Kidney (tissue), 13 donors: ENCODE measurements at regions not wholly inside any gene's neighbourhood (a gene's known extent, or its start where the extent isn't known, plus 50 kb on each side); places are given as distances from the start of the nearest gene placed in this dataset.

Experiments
- DNase-seq, 5 donors: peaks; one replicate each; pipeline ENCODE4 v3.0.0-alpha.2; 2013 to 2020
- FAIRE-seq: peaks from 2 replicates; lab custom pipeline; 2012; peaks lifted over from hg19 to GRCh38; lab: Jason Lieb, UNC
- H3K27ac ChIP-seq, 2 donors: one replicate each; pipeline ENCODE4 v1.7.0; 2013; ENCODE audit warnings: low read depth in 2 of 2, low read length in 2 of 2, inconsistent platforms in 1 of 2
- H3K27me3 ChIP-seq: one replicate; pipeline ENCODE4 v1.7.1; 2013; ENCODE audit warnings: low read length, inconsistent platforms; ENCODE audit not compliant: control insufficient read depth, insufficient read depth
- H3K36me3 ChIP-seq, 3 donors: one replicate each; pipeline versions ENCODE4 v1.7.0 to v1.7.1; 2013; ENCODE audit warnings: low read length in 3 of 3, control low read depth in 1 of 3, inconsistent platforms in 1 of 3; ENCODE audit not compliant: insufficient read depth in 3 of 3, control insufficient read depth in 2 of 3
- H3K4me1 ChIP-seq, 3 donors: one replicate each; pipeline versions ENCODE4 v1.7.0 to v1.7.1; 2013; ENCODE audit warnings: low read length in 3 of 3, inconsistent platforms in 1 of 3, low read depth in 1 of 3; ENCODE audit not compliant: control insufficient read depth in 2 of 3, insufficient read depth in 2 of 3
- H3K4me3 ChIP-seq, 3 donors: one replicate each; pipeline versions ENCODE4 v1.7.0 to v1.8.1; 2013; ENCODE audit warnings: low read length in 3 of 3, control low read depth in 1 of 3, inconsistent platforms in 1 of 3
- H3K9ac ChIP-seq, 3 donors: one replicate each; pipeline versions ENCODE4 v1.7.0 to v1.7.1; 2013; ENCODE audit warnings: low read length in 3 of 3, control low read depth in 1 of 3, inconsistent platforms in 1 of 3
- H3K9me3 ChIP-seq, 3 donors: one replicate each; pipeline versions ENCODE4 v1.7.0 to v1.7.1; 2013; ENCODE audit warnings: low read length in 3 of 3, control low read depth in 1 of 3, inconsistent platforms in 1 of 3; ENCODE audit not compliant: control insufficient read depth in 2 of 3, insufficient read depth in 1 of 3
- intact Hi-C: fragments of 100-400 bp; cut with DNase I; formaldehyde crosslinking; loops from one replicate; pipeline ENCODE4 v1.11.1; 2022
- TF ChIP-seq, protein P1 (sequence below): IDR thresholded peaks from 3 replicates; pipeline ENCODE4 v1.5.1; 2012; ENCODE audit warnings: mild to moderate bottlenecking, moderate library complexity, borderline replicate concordance; ENCODE audit not compliant: insufficient read depth; ENCODE audit errors: extremely low read depth
- donor health status: control.
- donor health status: control.
- donor health status: control.
- donor health status: control.
- donor health status: control.
- donor health status: DM: yes; HTN: yes; CAD: no.
- donor health status: Normal renal cell carcinoma (clear cell type).

DNA sequence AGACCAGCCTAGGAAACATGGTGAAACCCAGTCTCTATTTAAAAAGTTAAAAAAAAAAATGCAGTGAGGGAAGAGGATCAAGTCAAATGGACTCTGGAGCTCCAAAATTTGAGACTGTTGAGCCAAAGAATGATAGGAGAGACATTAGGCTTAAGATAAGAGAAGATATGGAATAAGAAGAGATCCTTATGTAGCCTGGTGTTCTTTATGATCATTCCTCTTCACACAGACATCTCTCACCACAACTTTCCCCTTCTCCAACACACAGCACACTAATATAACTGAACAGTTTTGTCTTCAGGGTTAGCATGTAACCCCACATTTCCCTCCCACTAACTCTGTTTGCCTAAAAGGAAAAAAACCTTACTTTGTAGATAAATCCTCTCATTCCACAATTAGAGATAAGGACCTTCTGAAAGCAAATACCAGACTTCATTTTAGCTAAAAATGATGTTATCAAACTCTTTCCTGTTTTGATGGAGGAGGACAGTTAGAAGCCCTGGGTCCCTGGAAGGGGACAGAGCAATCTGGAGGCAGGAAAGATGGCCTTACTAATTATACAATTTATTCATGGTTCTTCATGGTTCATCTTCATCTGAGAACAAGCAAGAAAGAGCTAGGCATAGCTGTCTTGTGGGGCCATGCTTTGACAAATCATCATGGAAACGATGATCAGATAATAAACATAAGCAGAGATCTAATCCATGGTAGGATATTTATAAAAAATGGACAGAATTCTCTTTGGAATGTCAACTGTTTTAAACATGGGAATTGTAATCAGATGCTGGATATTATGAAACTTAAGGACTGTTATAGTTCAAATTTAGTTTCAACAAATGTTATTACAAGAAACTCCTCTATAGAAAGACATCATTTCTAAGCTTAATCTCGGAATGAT, 96.7 kb upstream of the S1PR1 start:
- Histone ChIP-seq H3K36me3 (no peaks in the 10 kb centered on the region), H3K4me3 (no peak overlapping the region), H3K9me3 (no peaks in the 10 kb centered on the region), H3K27ac (no peak overlapping the region), H3K4me1 (peaks cover 0 to 4% (median 2%) of the 10 kb centered on the region in 3 donors), H3K27me3 (no peaks in the 10 kb centered on the region), H3K9ac (no peak overlapping the region)
- intact Hi-C loops = no loop called here
- TF ChIP-seq, protein P1, sequence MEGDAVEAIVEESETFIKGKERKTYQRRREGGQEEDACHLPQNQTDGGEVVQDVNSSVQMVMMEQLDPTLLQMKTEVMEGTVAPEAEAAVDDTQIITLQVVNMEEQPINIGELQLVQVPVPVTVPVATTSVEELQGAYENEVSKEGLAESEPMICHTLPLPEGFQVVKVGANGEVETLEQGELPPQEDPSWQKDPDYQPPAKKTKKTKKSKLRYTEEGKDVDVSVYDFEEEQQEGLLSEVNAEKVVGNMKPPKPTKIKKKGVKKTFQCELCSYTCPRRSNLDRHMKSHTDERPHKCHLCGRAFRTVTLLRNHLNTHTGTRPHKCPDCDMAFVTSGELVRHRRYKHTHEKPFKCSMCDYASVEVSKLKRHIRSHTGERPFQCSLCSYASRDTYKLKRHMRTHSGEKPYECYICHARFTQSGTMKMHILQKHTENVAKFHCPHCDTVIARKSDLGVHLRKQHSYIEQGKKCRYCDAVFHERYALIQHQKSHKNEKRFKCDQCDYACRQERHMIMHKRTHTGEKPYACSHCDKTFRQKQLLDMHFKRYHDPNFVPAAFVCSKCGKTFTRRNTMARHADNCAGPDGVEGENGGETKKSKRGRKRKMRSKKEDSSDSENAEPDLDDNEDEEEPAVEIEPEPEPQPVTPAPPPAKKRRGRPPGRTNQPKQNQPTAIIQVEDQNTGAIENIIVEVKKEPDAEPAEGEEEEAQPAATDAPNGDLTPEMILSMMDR = no peak
- FAIRE-seq = no peak
- no peak for DNase-seq

DNA sequence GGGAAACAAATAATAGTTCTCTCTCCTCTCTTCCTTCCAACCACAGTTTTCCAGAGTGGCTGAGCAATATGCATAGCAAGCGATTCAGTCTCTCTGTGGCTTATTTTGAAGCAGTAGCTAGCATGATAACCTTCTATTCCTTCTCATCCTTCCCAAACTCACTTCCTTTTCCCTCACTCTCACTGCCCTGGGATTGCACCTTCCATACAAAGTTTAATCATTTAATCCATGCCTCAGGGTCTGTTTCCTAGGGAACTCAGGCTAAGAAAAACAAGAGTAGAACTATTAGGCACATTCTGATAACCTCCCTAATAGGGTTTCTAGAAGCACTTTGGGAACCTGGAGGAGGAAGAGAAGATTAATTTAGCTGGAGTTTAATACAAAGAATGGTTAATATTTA, 97.7 kb upstream of the S1PR1 start:
- TF ChIP-seq, protein P1 = no peak
- Histone ChIP-seq H3K36me3 (no peaks in the 10 kb centered on the region), H3K27me3 (no peaks in the 10 kb centered on the region), H3K4me1 (peaks cover 0 to 4% (median 4%) of the 10 kb centered on the region in 3 donors), H3K9me3 (no peaks in the 10 kb centered on the region), H3K4me3 (no peak overlapping the region), H3K9ac (no peak overlapping the region), H3K27ac (no peak overlapping the region)
- intact Hi-C loops = no loop called here
- FAIRE-seq (no peak), DNase-seq (peak in 2 of 5 donors; percentile 59 to 61)

DNA sequence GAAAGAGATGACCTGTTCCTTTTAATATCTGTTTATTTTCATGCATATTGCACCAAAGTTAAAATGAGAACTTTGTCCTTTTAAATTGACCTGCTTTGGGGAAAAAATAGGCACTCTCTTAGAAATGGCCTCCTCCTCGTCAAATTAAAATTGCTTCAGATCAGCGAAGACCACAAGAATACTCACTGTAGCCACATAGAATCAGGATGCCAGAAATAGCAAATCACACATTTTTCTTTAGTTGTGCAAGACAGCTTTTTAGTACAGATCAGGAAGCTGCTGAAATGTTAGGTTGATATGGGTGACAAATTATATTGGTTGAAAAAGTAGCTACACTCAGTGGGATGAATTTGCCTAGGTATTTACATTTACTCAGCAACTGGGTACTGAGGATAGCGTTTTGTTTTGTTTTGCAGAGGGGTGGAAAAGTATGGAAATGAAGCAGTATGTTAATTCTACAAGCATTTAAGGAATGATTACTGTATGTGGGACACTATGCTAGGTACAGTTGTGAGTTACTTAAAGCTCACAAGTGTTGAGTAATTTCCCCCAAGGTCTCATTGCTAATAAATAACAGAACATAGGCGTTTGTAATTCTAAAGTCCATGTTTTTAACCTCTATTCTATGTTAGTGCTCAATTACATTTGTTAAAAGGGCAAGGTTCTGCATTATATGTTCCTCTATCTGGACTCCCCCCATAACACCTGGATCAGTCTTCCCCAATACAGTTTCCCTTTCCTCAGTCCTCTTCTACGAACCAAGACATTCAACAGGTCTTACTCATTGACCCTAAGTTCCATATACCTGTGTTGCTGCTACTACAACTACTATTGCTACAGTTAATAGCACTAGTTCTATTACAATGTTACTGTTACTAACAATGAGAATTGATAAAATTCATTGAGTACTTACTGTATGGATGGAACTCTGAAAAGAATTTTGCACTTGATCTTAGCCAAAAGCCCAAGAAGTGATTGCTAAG, 99.4 kb upstream of the S1PR1 start:
- no peak for DNase-seq

More for the DNA sequence above, 99.4 kb upstream of the S1PR1 start:
- no peak overlapping the region for H3K4me3 ChIP-seq
- no peaks in the 10 kb centered on the region for H3K36me3 ChIP-seq
- H3K9ac ChIP-seq = no peak overlapping the region
- no peaks in the 10 kb centered on the region for H3K27me3 ChIP-seq
- intact Hi-C loops = no loop called here
- no peak for FAIRE-seq
- no peak overlapping the region for H3K27ac ChIP-seq
- TF ChIP-seq, protein P1 = no peak
- H3K4me1 ChIP-seq = peaks cover 0 to 5% (median 4%) of the 10 kb centered on the region in 3 donors
- H3K9me3 ChIP-seq = no peaks in the 10 kb centered on the region
